ENCODE measurements at regions not wholly inside any gene's neighbourhood (a gene's known extent, or its start where the extent isn't known, plus 50 kb on each side); places are given as distances from the start of the nearest gene placed in this dataset.

- ATAC-seq, result no peak
- TF ChIP-seq, protein P1, sequence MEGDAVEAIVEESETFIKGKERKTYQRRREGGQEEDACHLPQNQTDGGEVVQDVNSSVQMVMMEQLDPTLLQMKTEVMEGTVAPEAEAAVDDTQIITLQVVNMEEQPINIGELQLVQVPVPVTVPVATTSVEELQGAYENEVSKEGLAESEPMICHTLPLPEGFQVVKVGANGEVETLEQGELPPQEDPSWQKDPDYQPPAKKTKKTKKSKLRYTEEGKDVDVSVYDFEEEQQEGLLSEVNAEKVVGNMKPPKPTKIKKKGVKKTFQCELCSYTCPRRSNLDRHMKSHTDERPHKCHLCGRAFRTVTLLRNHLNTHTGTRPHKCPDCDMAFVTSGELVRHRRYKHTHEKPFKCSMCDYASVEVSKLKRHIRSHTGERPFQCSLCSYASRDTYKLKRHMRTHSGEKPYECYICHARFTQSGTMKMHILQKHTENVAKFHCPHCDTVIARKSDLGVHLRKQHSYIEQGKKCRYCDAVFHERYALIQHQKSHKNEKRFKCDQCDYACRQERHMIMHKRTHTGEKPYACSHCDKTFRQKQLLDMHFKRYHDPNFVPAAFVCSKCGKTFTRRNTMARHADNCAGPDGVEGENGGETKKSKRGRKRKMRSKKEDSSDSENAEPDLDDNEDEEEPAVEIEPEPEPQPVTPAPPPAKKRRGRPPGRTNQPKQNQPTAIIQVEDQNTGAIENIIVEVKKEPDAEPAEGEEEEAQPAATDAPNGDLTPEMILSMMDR (IDR thresholded peaks at IDR 0.05), result no peak
Observed at GRCh38 chr2:7242189-7242867, 325.1 kb downstream of the RNF144A start.

GRCh38 chr2:7243276-7243675 is 326.1 kb downstream of the RNF144A start:
- H3K36me3 ChIP-seq (ENCODE audit: low read depth), result no peaks in the 10 kb centered on the region
- H3K9me3 ChIP-seq, result no peaks in the 10 kb centered on the region
- ATAC-seq, result no peak
- intact Hi-C loops (cut with DNase I, micrococcal nuclease), result no loop called here
- DNase-seq, result no peak
- TF ChIP-seq, protein P1 (IDR thresholded peaks at IDR 0.05), result no peak
- no peaks in the 10 kb centered on the region for H3K4me1 ChIP-seq (ENCODE audit: low read depth)
- no peak overlapping the region for H3K4me3 ChIP-seq

More at GRCh38 chr2:7242189-7242867, 325.1 kb downstream of the RNF144A start:
- H3K9me3 ChIP-seq, result no peaks in the 10 kb centered on the region
- intact Hi-C loops (cut with DNase I, micrococcal nuclease), result no loop called here
- H3K4me1 ChIP-seq (ENCODE audit: low read depth), result no peaks in the 10 kb centered on the region
- H3K4me3 ChIP-seq, result no peak overlapping the region
- H3K36me3 ChIP-seq (ENCODE audit: low read depth), result no peaks in the 10 kb centered on the region
- DNase-seq, result no peak

- no peaks in the 10 kb centered on the region for H3K4me1 ChIP-seq (ENCODE audit: low read depth)
- DNase-seq, result no peak
- no peak overlapping the region for H3K4me3 ChIP-seq
- no peaks in the 10 kb centered on the region for H3K36me3 ChIP-seq (ENCODE audit: low read depth)
- ATAC-seq, result no peak
- no peaks in the 10 kb centered on the region for H3K9me3 ChIP-seq
- TF ChIP-seq, protein P1 (IDR thresholded peaks at IDR 0.05), result no peak
- intact Hi-C loops (cut with DNase I, micrococcal nuclease), result no loop called here
Observed at GRCh38 chr2:7256377-7256776, 339.2 kb downstream of the RNF144A start.

DNA sequence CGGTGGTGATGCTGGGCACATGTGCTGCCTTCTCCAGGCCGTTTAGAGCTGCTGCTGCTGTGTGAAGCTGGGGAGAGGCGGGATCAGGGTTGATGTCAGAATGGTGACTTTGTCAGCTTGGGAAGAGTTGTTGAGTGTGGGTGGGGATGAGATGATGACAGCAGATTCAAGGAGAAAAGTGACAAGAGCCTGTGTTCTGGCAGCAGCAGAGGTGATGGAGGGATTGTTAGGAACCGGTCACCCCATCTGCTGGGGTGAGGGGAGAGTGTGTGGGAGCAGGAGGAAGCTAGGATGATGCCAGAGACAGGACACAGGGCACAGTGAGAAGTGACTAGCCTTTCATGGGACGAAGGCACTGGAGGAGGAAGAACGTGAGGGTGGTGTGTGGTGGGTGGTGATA is 345.5 kb downstream of the RNF144A start:
- Histone ChIP-seq H3K4me1 (ENCODE audit: low read depth) (no peaks in the 10 kb centered on the region), H3K4me3 (no peak overlapping the region), H3K36me3 (ENCODE audit: low read depth) (no peaks in the 10 kb centered on the region), H3K9me3 (no peaks in the 10 kb centered on the region)
- intact Hi-C loops (cut with DNase I, micrococcal nuclease), result no loop called here
- DNase-seq (no peak), ATAC-seq (no peak)
- TF ChIP-seq, protein P1 (IDR thresholded peaks at IDR 0.05), result no peak

- DNase-seq, result no peak
- Histone ChIP-seq H3K36me3 (ENCODE audit: low read depth) (no peaks in the 10 kb centered on the region), H3K4me1 (ENCODE audit: low read depth) (no peaks in the 10 kb centered on the region), H3K4me3 (no peak overlapping the region), H3K9me3 (no peaks in the 10 kb centered on the region)
- intact Hi-C loops (cut with DNase I, micrococcal nuclease), result no loop called here
- TF ChIP-seq, protein P1 (IDR thresholded peaks at IDR 0.05), result no peak
- ATAC-seq, result no peak
Observed at GRCh38 chr2:7264791-7265190, 347.6 kb downstream of the RNF144A start.

DNA sequence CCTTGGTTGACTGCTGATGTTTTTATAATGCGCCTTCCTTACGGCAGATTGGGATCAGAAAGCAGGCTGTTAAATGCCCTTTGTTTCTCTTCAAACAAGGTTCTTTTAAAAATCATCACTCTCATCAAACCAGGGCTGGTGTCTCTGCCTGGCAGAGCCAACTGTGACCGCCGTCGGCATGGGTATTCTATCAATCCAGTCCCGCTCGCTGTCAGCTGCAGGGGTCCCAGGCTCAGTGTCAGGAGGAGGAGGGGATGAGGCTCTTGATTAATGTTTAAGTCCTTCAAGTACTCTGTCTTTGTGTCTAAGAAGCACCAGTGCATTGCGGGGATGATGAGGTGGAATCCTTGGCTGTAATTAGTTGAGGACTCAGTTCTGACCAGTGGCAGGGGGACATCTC is 348.1 kb downstream of the RNF144A start:
- intact Hi-C loops (cut with DNase I, micrococcal nuclease), result no loop called here
- ATAC-seq (no peak), DNase-seq (no peak)
- Histone ChIP-seq H3K4me3 (no peak overlapping the region), H3K4me1 (ENCODE audit: low read depth) (no peaks in the 10 kb centered on the region), H3K36me3 (ENCODE audit: low read depth) (no peaks in the 10 kb centered on the region), H3K9me3 (no peaks in the 10 kb centered on the region)
- TF ChIP-seq, protein P1 (IDR thresholded peaks at IDR 0.05), result no peak

Data from mucosa of descending colon (tissue), 3 donors.